HepG2 (cell line): ENCODE measurements at regions not wholly inside any gene's neighbourhood (a gene's known extent, or its start where the extent isn't known, plus 50 kb on each side); places are given as distances from the start of the nearest gene placed in this dataset.

Experiments used
- ATAC-seq: fragments of 200-7000 bp; cut with Tn5 transposase; 3 replicates; pipeline ENCODE4 v1.9.1; 2020; ENCODE audit warnings: mild to moderate bottlenecking, moderate library complexity
- BruUV-seq: library from RNA; stranded (reverse); fragments of 400-500 nt; replicated peaks from 2 replicates; lab custom pipeline; 2021; lab: Mats Ljungman, UMichigan
- CTCF ChIA-PET: fragments of 300-600 bp; formaldehyde crosslinking; extraction: SDS; loops from one replicate; lab custom pipeline; 2021; ENCODE audit warnings: low total read pairs, inconsistent platforms, low intra/inter-chr PET ratio; lab: Yijun Ruan, JAX
- POLR2A ChIA-PET: fragments of 350-600 bp; sonication (Branson Sonifier 250); formaldehyde crosslinking; loops from one replicate; lab custom pipeline; 2020; ENCODE audit warnings: antibody characterized with exemption, inconsistent platforms; lab: Yijun Ruan, JAX
- DNase-seq: peaks from one replicate; pipeline ENCODE4 v3.0.0-alpha.2; 2015; ENCODE audit warnings: low spot score
- FAIRE-seq: peaks from 3 replicates; lab custom pipeline; 2011; peaks lifted over from hg19 to GRCh38; lab: Jason Lieb, UNC
- H2AFZ ChIP-seq: one replicate; pipeline ENCODE4 v1.6.1; 2011; ENCODE audit warnings: low read length, inconsistent platforms
- H3K27ac ChIP-seq: fragments of 300-600 bp; 3 replicates; pipeline ENCODE4 v1.8.0; 2011; ENCODE audit warnings: mixed run types, mild to moderate bottlenecking, mixed read lengths, low read length, inconsistent platforms; ENCODE audit not compliant: insufficient read depth; ENCODE audit errors: extremely low read length
- H3K27me3 ChIP-seq, 2 experiments: fragments of 200-600 bp in 1 of 2; 2 replicates in 1 of 2; 3 replicates in 1 of 2; pipeline versions ENCODE4 v1.6.0 to v1.8.0; 2011; ENCODE audit warnings: low read length in 2 of 2, mild to moderate bottlenecking in 2 of 2, moderate library complexity in 2 of 2, inconsistent platforms in 1 of 2; ENCODE audit not compliant: insufficient read depth in 2 of 2, control insufficient read depth in 1 of 2
- H3K36me3 ChIP-seq, 2 experiments: fragments of 200-600 bp in 1 of 2; replicated peaks in 1 of 2; 2 replicates in 1 of 2; 3 replicates in 1 of 2; pipeline versions ENCODE4 v1.5.1 to v1.8.0; 2011; ENCODE audit warnings: low read length in 2 of 2, inconsistent platforms in 1 of 2; ENCODE audit not compliant: insufficient read depth in 2 of 2, control insufficient read depth in 1 of 2
- H3K4me1 ChIP-seq: 2 replicates; pipeline ENCODE4 v1.5.1; 2012; ENCODE audit warnings: low read length, inconsistent platforms; ENCODE audit not compliant: insufficient read depth
- H3K4me2 ChIP-seq: 2 replicates; pipeline ENCODE4 v1.6.0; 2011; ENCODE audit warnings: low read depth, low read length, inconsistent platforms
- H3K4me3 ChIP-seq, 3 experiments: fragments of 200-600 bp in 1 of 3; sonication (generic), shearing (Covaris generic) in 1 of 3; replicated peaks in 1 of 3; 2 replicates each; pipeline ENCODE4 v1.5.1; 2011 to 2016; ENCODE audit warnings: low read length in 3 of 3, inconsistent platforms in 2 of 3, low read depth in 2 of 3, mild to moderate bottlenecking in 2 of 3, control low read depth in 1 of 3, mixed read lengths in 1 of 3; ENCODE audit not compliant: insufficient read depth in 1 of 3
- H3K79me2 ChIP-seq: one replicate; pipeline ENCODE4 v1.6.1; 2011; ENCODE audit warnings: low read length, inconsistent platforms; ENCODE audit not compliant: insufficient read depth
- H3K9ac ChIP-seq: 2 replicates; pipeline ENCODE4 v1.6.0; 2011; ENCODE audit warnings: mild to moderate bottlenecking, low read depth, low read length, inconsistent platforms; ENCODE audit not compliant: insufficient read depth
- H3K9me3 ChIP-seq: 2 replicates; pipeline ENCODE4 v1.5.1; 2012; ENCODE audit warnings: mild to moderate bottlenecking, low read length
- H4K20me1 ChIP-seq: 2 replicates; pipeline ENCODE4 v1.6.0; 2011; ENCODE audit warnings: inconsistent platforms, mild to moderate bottlenecking, low read length, moderate library complexity; ENCODE audit not compliant: insufficient read depth
- BHLHE40 ChIP-seq: IDR thresholded peaks from 2 replicates; pipeline ENCODE4 v1.6.1; 2011; ENCODE audit warnings: low read length, improper control_type of control experiment
- HNRNPK ChIP-seq: fragments of 200-400 bp; formaldehyde crosslinking; IDR thresholded peaks from 2 replicates; pipeline ENCODE4 v1.6.1; 2018; ENCODE audit warnings: low read length, low read depth, moderate library complexity, mild to moderate bottlenecking; ENCODE audit not compliant: poor library complexity, severe bottlenecking
- KLF9 ChIP-seq: IDR thresholded peaks from 2 replicates; pipeline ENCODE4 v1.6.1; 2016; ENCODE audit warnings: low read depth
- STAG1 ChIP-seq: sonication (generic); formaldehyde crosslinking; IDR thresholded peaks from 2 replicates; pipeline ENCODE4 v1.4.0; 2020; ENCODE audit warnings: missing genetic modification reagents
- ZNF317 ChIP-seq: sonication (generic); formaldehyde crosslinking; IDR thresholded peaks from 2 replicates; pipeline ENCODE4 v1.5.0; 2020; ENCODE audit warnings: mild to moderate bottlenecking, missing genetic modification reagents
- WGBS: methylation state at CpG from one replicate; pipeline ENCODE4 v1.1.6; 2017; ENCODE audit warnings: low lambda C conversion rate; 5-methylcytosine and 5-hydroxymethylcytosine counted together
- in situ Hi-C: cut with HindIII; loops from 2 replicates; pipeline ENCODE4 v1.10.0; 2017; ENCODE audit warnings: low pct_unique_long_range_greater_than_20kb; ENCODE audit not compliant: extremely low pct_ligation_motif_present
- intact Hi-C: fragments of 100-400 bp; cut with micrococcal nuclease; formaldehyde crosslinking; loops from one replicate; pipeline ENCODE4 v1.10.0; 2022; ENCODE audit not compliant: unreplicated experiment
- TF ChIP-seq, protein P1 (sequence below): sonication (generic); formaldehyde crosslinking; IDR thresholded peaks from 2 replicates; pipeline ENCODE4 v1.8.0; 2022; ENCODE audit warnings: missing genetic modification reagents, low read depth, mild to moderate bottlenecking, borderline replicate concordance

DNA sequence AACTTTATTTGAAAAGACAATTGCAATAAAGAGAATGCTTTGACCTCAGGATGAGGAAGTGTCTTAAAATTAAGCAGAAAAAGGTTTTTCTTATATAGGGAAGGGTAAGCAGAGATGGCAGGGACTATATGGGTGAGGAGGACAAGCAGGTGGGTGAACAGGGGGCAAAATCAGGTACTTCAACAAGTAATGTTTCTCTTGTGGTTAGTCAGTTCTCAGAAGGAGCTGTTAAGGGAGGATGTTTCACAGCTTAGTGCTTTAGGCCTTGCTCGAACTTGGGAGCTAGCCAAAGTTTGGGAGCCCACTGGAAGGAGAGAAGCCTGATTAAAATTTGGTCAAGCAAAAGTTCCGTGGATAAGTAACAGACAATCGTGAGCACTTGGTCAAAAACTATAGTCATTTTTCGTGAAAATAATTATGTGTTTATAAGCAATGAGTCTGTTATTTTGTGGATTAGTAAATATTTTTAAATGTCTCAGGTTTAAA lies 364.2 kb upstream of the TMPO start:
- DNase-seq (no peak), ATAC-seq (no peak), FAIRE-seq (no peak)
- in situ Hi-C loops (no loop called here), intact Hi-C loops (no loop called here)
- BruUV-seq = no TSS peak
- H3K36me3 ChIP-seq = no peaks in the 10 kb centered on the region
- ChIA-PET POLR2A (no interaction called here), CTCF (no interaction called here)
- no peak overlapping the region for H2AFZ ChIP-seq
- no peak overlapping the region for H3K9ac ChIP-seq
- WGBS = 1% methylated on average over 4 of the region's 4 CpGs
- H4K20me1 ChIP-seq = no peaks in the 10 kb centered on the region
- no peaks in the 10 kb centered on the region for H3K4me1 ChIP-seq
- no peaks in the 10 kb centered on the region for H3K79me2 ChIP-seq
- no peaks in the 10 kb centered on the region for H3K9me3 ChIP-seq
- TF ChIP-seq, protein P1, sequence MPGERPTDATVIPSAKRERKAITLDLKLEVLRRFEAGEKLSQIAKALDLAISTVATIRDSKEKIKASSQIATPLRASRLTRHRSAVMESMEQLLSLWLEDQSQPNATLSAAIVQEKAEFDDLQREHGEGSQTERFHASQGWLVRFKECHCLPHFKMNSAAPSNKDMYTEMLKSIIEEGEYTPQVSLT (CRISPR knock-in tag) = no peak
- H3K4me2 ChIP-seq = no peak overlapping the region
- H3K27ac ChIP-seq = no peak overlapping the region
- no peak overlapping the region for H3K4me3 ChIP-seq
- no peaks in the 10 kb centered on the region; a peak in 1 of 5 replicates for H3K27me3 ChIP-seq

DNA sequence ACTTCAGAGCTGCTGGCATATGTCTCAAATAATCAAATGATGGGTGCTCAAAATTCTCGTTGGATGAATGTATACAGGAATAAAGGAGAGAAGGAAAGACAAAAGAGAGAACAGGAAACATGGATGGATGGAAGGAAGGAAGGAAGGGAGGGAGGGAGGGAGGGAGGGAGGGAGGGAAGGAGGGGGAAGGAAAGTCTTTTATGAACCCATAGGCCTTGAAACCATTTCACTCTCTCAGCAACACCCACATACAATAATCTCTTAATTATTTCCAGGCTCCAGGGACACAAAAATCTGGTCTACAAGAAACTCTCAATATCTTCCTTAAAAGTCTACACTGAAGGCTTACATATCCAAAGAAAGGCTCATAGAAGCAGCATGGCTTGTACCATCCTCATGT lies 363.4 kb upstream of the TMPO start:
- H3K4me1 ChIP-seq = no peaks in the 10 kb centered on the region
- ChIA-PET CTCF (no interaction called here), POLR2A (no interaction called here)
- in situ Hi-C loops (no loop called here), intact Hi-C loops (no loop called here)
- H3K36me3 ChIP-seq = no peaks in the 10 kb centered on the region
- no peak overlapping the region for H3K4me3 ChIP-seq
- no peaks in the 10 kb centered on the region for H4K20me1 ChIP-seq
- BruUV-seq = no TSS peak
- H3K27ac ChIP-seq = no peak overlapping the region
- FAIRE-seq (no peak), DNase-seq (no peak), ATAC-seq (no peak)
- WGBS = 0% methylated on average over 1 of the region's 1 CpG
- no peak overlapping the region for H3K4me2 ChIP-seq
- H3K9ac ChIP-seq = no peak overlapping the region
- no peaks in the 10 kb centered on the region for H3K79me2 ChIP-seq
- H2AFZ ChIP-seq = no peak overlapping the region
- TF ChIP-seq HNRNPK = peak; percentile 57
- no peak for TF ChIP-seq ZNF317 (CRISPR knock-in tag)
- TF ChIP-seq STAG1 (CRISPR knock-in tag) = no peak
- no peak for TF ChIP-seq BHLHE40
- no peak for TF ChIP-seq KLF9 (CRISPR knock-in tag)
- no peaks in the 10 kb centered on the region; a peak in 1 of 5 replicates for H3K27me3 ChIP-seq
- H3K9me3 ChIP-seq = no peaks in the 10 kb centered on the region
